ENCODE measurements at regions not wholly inside any gene's neighbourhood (a gene's known extent, or its start where the extent isn't known, plus 50 kb on each side); places are given as distances from the start of the nearest gene placed in this dataset.

- Histone ChIP-seq H3K27ac (no peak overlapping the region), H3K9me3 (no peaks in the 10 kb centered on the region), H3K4me1 (no peaks in the 10 kb centered on the region), H3K27me3 (no peaks in the 10 kb centered on the region), H3K4me3 (no peak overlapping the region), H3K36me3 (no peaks in the 10 kb centered on the region)
- 67% methylated on average over 3 of the region's 3 CpGs for WGBS (ENCODE audit: insufficient coverage, low coverage, low lambda C conversion rate, missing lambda C conversion rate)
- no peak for TF ChIP-seq POLR2A (IDR thresholded peaks at IDR 0.05)
- no peak for TF ChIP-seq CTCF (IDR thresholded peaks at IDR 0.05)
- no peak for DNase-seq
- intact Hi-C loops (cut with DNase I) = no loop called here
- ATAC-seq = no peak
These were observed 959.5 kb upstream of the ADGRL2 start for GRCh38 chr1:80841261-80841660.

- Histone ChIP-seq H3K4me1 (no peaks in the 10 kb centered on the region), H3K4me3 (no peak overlapping the region), H3K27ac (no peak overlapping the region), H3K27me3 (no peaks in the 10 kb centered on the region), H3K36me3 (no peaks in the 10 kb centered on the region), H3K9me3 (no peaks in the 10 kb centered on the region)
- TF ChIP-seq POLR2A (IDR thresholded peaks at IDR 0.05) = no peak
- ATAC-seq (no peak), DNase-seq (no peak)
- intact Hi-C loops (cut with DNase I) = no loop called here
- 82% methylated on average over 2 of the region's 2 CpGs for WGBS (ENCODE audit: insufficient coverage, low coverage, low lambda C conversion rate, missing lambda C conversion rate)
These were observed 963.7 kb upstream of the ADGRL2 start for GRCh38 chr1:80837066-80837465.

GRCh38 chr1:80836505-80836904 lies 964.2 kb upstream of the ADGRL2 start:
- WGBS (ENCODE audit: insufficient coverage, low coverage, low lambda C conversion rate, missing lambda C conversion rate) = 83% methylated on average over 2 of the region's 2 CpGs
- H3K27me3 ChIP-seq = no peaks in the 10 kb centered on the region
- TF ChIP-seq CTCF (IDR thresholded peaks at IDR 0.05) = no peak
- TF ChIP-seq POLR2A (IDR thresholded peaks at IDR 0.05) = no peak
- no peak overlapping the region for H3K27ac ChIP-seq
- no peaks in the 10 kb centered on the region for H3K4me1 ChIP-seq
- H3K9me3 ChIP-seq = no peaks in the 10 kb centered on the region
- no peaks in the 10 kb centered on the region for H3K36me3 ChIP-seq
- no peak overlapping the region for H3K4me3 ChIP-seq
- no peak for DNase-seq
- intact Hi-C loops (cut with DNase I) = no loop called here
- no peak for ATAC-seq

GRCh38 chr1:80827666-80828065 lies 973.1 kb upstream of the ADGRL2 start:
- Histone ChIP-seq H3K4me3 (no peak overlapping the region), H3K36me3 (no peaks in the 10 kb centered on the region), H3K4me1 (no peaks in the 10 kb centered on the region), H3K27ac (no peak overlapping the region), H3K27me3 (no peaks in the 10 kb centered on the region), H3K9me3 (no peaks in the 10 kb centered on the region)
- intact Hi-C loops (cut with DNase I) = no loop called here
- DNase-seq (no peak), ATAC-seq (peak in 1 of 4 donors; percentile 18)
- no peak for TF ChIP-seq POLR2A (IDR thresholded peaks at IDR 0.05)
- no peak for TF ChIP-seq CTCF (IDR thresholded peaks at IDR 0.05)
- WGBS (ENCODE audit: insufficient coverage, low coverage, low lambda C conversion rate, missing lambda C conversion rate) = 84% methylated on average over 3 of the region's 3 CpGs

- Histone ChIP-seq H3K27ac (no peak overlapping the region), H3K4me3 (no peak overlapping the region), H3K27me3 (no peaks in the 10 kb centered on the region), H3K9me3 (no peaks in the 10 kb centered on the region), H3K36me3 (no peaks in the 10 kb centered on the region), H3K4me1 (no peaks in the 10 kb centered on the region)
- DNase-seq (no peak), ATAC-seq (no peak)
- TF ChIP-seq POLR2A (IDR thresholded peaks at IDR 0.05) = no peak
- no peak for TF ChIP-seq CTCF (IDR thresholded peaks at IDR 0.05)
- WGBS (ENCODE audit: insufficient coverage, low coverage, low lambda C conversion rate, missing lambda C conversion rate) = 74% methylated on average over 5 of the region's 5 CpGs
- intact Hi-C loops (cut with DNase I) = no loop called here
These were observed 975.7 kb upstream of the ADGRL2 start for GRCh38 chr1:80825067-80825466.

All from right lobe of liver (tissue), 6 donors.